HFF-Myc (cell line): ENCODE measurements at regions not wholly inside any gene's neighbourhood (a gene's known extent, or its start where the extent isn't known, plus 50 kb on each side); places are given as distances from the start of the nearest gene placed in this dataset.

ENCODE experiments used
- DNase-seq: peaks from one replicate; pipeline ENCODE4 v3.0.0-alpha.2; 2011; ENCODE audit warnings: low read depth; ENCODE audit errors: extremely low read depth
- H3K4me3 ChIP-seq: replicated peaks from 2 replicates; pipeline ENCODE4 v1.5.1; 2011; ENCODE audit warnings: low read depth, mild to moderate bottlenecking, control low read depth, low read length
- CTCF ChIP-seq: IDR thresholded peaks from 2 replicates; pipeline ENCODE4 v1.5.1; 2012; ENCODE audit warnings: mild to moderate bottlenecking, low read depth, low read length, control low read depth; ENCODE audit errors: missing control alignments

- H3K4me3 ChIP-seq, result no peak overlapping the region
- DNase-seq, result no peak
- TF ChIP-seq CTCF, result no peak
These were observed 108.2 kb upstream of the FAM13C start for GRCh38 chr10:59470570-59470969.

- no peak for DNase-seq
- no peak overlapping the region for H3K4me3 ChIP-seq
- TF ChIP-seq CTCF, result no peak
These were observed 102.7 kb upstream of the FAM13C start for GRCh38 chr10:59465088-59465487.

GRCh38 chr10:59464483-59464882 is 102.1 kb upstream of the FAM13C start:
- TF ChIP-seq CTCF, result no peak
- DNase-seq, result no peak
- no peak overlapping the region for H3K4me3 ChIP-seq

- no peak for DNase-seq
- TF ChIP-seq CTCF, result no peak
- H3K4me3 ChIP-seq, result no peak overlapping the region
These were observed 101.6 kb upstream of the FAM13C start for GRCh38 chr10:59463909-59464308.

- TF ChIP-seq CTCF, result no peak
- H3K4me3 ChIP-seq, result no peak overlapping the region
- DNase-seq, result no peak
These were observed 98.3 kb upstream of the FAM13C start for GRCh38 chr10:59460601-59461000.

GRCh38 chr10:59456199-59456598 is 93.8 kb upstream of the FAM13C start:
- no peak for TF ChIP-seq CTCF
- no peak for DNase-seq
- no peak overlapping the region for H3K4me3 ChIP-seq

- TF ChIP-seq CTCF, result no peak
- H3K4me3 ChIP-seq, result no peak overlapping the region
These were observed 92.0 kb upstream of the FAM13C start for GRCh38 chr10:59454171-59454919.

More at GRCh38 chr10:59454171-59454919, 92.0 kb upstream of the FAM13C start:
- no peak for DNase-seq
